Colon (tissue), 2 donors: ENCODE measurements at regions not wholly inside any gene's neighbourhood (a gene's known extent, or its start where the extent isn't known, plus 50 kb on each side); places are given as distances from the start of the nearest gene placed in this dataset.

ENCODE experiments used
- FAIRE-seq: peaks from 2 replicates; lab custom pipeline; 2012; peaks lifted over from hg19 to GRCh38; lab: Jason Lieb, UNC
- donor health status: control.
- donor health status: control.

DNA sequence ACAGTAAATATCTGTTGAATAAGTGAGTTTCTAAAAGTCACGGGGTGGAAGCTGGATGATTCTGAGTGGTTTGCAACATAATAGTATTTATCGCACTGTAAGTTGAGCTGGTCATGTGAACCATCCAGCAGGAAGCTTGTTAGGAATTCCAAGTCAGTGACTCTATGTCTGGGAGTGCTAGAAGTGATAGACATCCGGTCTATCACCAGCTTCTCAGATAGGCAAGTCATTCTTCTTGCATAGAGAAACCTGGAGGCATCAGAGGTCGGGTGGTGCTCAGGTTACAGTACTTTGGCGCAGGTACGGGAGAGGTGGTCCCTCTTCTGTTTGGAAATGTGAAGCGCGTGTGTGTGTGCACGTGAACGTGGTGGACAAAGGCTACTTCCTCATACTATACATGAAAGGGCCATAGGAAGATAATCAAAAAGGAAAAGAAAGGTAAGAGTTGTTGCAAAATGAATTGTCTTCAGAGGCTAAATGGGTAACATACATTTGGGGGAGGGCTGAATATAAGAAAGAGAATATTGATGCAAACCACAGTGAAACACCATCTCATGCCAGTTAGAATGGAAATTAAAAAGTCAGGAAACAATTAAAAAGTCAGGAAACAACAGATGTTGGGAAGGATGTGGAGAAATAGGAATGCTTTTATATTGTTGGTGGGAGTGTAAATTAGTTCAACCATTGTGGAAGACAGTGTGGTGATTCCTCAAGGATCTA, 299.3 kb upstream of the ZFP64 start:
- FAIRE-seq, result no peak

DNA sequence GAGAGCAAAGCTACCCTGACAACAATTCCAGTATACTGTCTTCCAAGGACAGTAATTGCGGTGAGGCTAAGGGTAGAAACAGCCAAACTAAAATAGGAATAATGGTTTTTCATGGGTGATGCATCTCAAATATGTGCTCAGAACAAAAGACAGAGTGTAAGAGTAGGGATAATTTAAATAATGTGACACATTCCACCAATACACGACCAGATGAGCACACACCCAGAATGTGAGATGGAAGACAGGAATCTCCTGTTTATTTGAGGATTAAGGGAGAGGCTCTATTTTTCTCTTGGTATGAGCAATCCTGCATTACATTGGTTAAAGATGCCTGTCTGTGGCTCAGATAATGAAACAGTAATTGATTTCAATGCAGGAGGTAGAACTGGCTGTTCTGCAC, 292.9 kb upstream of the ZFP64 start:
- FAIRE-seq, result no peak

- no peak for FAIRE-seq
These were observed 291.8 kb upstream of the ZFP64 start for GRCh38 chr20:52483382-52483781.

DNA sequence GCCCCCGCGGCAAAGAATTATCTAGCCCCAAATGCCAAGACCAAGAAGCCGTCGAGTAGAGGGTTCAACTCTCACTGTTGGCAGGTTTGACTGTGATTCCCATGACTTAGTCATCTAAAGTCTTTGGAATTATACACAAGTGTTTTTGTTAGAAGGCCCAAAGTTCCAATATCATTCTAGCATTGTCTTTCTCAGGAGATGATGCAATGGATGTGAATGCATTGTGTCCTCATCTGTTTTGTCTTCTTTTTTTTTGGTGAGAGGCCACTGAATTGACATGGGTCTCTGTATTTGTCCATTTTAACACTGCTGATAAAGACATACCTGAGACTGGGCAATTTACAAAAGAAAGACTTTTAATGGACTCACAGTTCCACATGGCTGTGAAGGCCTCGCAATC, 290.5 kb upstream of the ZFP64 start:
- FAIRE-seq, result no peak

DNA sequence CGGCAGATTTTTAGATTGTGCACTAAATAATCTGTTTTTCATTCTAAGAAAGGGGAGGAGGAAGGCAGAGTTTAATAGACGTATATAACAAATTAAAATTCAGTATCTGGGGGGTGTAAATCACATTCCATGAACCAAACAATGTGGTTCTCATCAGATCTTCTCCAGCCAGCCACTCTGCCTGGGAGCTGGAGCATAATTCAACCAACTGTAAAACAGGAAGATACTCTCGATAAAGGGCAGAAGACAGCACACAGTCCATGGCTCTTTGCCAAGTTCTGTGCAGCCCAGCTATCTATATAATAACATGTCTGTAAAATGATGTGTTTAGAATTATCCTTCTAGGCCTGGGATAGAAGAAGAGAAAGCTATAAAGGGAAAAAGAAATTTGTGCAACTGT, 289.9 kb upstream of the ZFP64 start:
- FAIRE-seq, result no peak

DNA sequence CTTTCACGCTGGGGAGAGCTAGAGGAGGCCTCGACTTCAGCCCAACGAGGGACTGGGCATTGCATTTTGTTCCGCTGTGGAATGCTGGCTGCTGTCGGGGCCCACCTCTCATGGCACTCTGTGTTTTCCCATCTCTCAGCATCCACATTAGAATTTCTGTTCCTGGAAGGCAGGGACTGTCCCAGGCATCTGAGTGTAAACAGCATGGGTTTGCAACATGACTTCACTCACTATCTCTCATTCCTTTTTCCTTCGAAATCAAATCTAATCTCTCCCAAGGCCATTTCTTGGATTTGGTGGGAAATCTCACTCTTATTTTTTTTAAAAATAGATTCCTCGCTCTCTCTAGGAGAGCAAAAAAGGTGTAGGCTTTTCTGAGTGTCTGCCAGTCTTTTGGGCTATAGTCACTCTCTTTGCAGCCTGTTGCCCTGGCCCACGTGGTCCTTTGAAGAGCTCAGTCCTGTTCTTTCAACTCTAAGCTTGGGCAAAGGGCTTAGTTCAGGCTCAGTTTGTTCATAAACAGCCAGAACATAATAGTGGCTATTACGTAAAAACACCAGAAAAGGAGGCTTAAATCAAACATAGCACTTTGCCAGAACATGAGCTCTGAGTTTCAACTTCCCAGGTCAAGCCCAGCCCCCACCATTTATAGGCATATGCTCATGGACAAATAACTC, 284.6 kb upstream of the ZFP64 start:
- FAIRE-seq, result no peak

GRCh38 chr20:52473186-52473585, 281.6 kb upstream of the ZFP64 start:
- FAIRE-seq, result no peak

DNA sequence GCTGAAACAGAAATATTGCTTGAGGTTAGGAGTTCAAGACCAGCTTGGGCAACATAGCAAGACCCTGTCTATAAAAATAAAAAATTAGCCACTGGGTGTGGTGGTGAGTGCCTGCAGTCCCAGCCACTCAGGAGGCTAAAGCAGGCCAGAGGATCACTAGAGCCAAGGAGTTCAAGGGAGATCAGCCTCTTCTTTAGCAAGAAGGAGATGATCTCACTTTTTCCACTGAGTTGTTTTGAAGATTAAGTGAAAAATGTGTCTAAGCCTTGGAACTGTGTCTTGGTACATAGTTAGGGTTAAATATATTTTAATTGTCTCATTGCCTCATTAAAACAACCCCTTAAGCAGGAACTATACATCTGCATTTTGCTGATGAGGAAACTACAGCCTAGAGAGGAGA, 279.0 kb upstream of the ZFP64 start:
- no peak for FAIRE-seq

GRCh38 chr20:52469128-52469527, 277.5 kb upstream of the ZFP64 start:
- FAIRE-seq, result no peak

DNA sequence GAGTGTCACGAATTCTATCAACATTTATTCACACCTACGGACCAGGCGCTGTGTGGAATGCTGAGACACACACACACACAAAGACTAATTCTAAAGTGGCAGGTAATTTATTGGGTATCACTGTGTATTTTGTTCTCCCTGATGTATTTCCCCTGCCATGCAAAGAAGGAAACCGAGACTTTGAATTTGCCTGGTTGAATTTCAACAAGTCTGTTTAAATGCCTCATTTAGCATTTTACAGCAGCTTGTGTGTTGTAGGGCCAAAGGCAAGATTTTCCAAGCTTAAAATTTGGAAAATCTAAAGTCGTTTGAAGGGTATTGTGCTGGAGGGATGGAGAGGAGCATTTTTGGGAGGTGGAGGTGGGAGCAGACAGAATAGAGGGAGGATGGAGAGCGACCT, 274.4 kb upstream of the ZFP64 start:
- no peak for FAIRE-seq

- FAIRE-seq, result no peak
These were observed 270.0 kb upstream of the ZFP64 start for GRCh38 chr20:52461582-52461981.

DNA sequence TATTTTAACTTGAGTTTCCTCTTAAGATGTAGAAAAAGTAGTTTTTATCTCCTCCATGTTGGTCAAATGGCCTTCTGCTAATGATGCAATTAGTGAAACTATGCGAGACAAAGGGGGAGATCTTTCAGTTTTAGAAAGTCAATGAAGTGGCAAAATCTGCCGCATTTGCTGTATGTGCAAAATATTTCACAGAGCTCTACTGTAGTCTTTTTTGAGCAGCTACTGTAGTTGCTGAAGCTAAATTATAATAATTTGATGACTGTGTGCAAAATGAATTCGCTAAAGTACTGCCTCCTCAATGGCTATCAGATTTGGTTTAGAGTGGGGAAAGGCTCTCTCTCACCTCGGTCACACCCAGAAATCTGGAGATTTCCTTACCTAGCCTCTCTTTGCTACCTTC, 267.6 kb upstream of the ZFP64 start:
- FAIRE-seq, result no peak

GRCh38 chr20:52457826-52458225, 266.2 kb upstream of the ZFP64 start:
- no peak for FAIRE-seq

- FAIRE-seq, result no peak
These were observed 263.1 kb upstream of the ZFP64 start for GRCh38 chr20:52454660-52455059.

DNA sequence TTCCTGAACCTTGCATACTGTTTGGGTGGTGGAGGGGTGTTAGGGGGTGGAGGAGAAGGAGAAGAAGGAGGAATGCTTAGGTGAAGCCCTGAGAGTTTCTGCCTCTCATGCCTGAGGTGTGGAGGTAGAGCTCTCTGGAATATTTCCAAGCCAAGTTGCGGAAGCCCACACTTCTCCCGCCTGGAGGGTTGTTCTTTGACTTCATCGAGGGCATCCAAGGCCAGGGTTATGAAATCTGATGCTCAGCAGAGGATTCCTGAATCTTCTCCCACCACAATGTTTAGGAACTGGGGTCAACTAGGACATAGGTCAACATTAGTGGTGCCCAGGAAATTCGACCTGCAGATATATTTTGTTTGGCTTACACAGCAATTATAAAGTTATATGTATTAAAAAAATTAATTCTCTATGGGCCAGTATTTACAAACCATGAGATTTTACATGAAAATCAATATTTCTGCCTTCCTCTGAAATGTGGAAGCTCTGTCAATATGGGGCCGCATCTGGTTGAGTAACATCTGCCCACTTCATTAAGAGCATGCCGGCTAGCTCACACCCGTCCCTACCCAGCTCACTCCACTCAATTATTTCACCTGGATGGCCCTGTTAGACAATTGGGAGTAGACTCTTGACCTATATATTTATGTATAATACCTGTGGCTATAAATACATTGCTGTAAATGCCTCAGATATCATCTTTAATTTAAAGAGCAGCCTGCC, 257.1 kb upstream of the ZFP64 start:
- no peak for FAIRE-seq

DNA sequence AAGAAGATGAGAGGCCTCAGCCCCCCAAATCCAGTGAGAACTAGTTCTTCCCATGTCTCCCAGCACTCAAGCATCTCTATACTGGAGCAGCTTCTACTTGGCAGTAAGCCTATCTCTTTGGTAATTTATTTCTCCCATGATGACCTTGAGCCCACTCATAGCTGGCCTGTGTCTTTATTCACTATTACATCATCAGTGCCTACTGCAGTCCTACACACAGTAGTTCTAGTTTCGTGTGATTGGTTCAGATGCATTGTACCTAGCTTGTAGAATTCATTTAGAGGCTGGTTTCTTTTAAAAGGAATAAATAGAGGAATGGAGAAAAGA, 255.6 kb upstream of the ZFP64 start:
- no peak for FAIRE-seq

GRCh38 chr20:52446421-52447224, 255.0 kb upstream of the ZFP64 start:
- no peak for FAIRE-seq

DNA sequence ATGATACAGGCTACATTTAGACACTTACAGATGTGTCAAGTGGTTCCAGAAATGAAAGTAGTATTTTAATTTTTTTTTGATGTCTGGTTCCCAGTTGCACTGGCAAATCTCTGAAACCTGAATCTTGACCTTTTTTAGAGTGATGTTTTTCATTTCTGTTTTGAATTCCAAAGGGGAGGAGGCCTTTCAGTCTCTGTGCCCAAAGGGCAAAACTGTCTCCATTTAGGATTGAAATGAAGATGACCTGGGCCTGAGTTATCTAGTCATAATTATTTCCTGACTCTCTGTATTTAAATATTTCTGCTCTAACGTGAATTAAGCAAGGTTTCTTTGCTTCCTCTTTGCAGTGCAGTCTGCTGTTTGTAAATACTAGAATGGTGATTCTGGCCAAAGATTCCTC, 252.9 kb upstream of the ZFP64 start:
- no peak for FAIRE-seq

GRCh38 chr20:52443874-52444273, 252.3 kb upstream of the ZFP64 start:
- no peak for FAIRE-seq

GRCh38 chr20:52441710-52442109, 250.1 kb upstream of the ZFP64 start:
- FAIRE-seq, result no peak

DNA sequence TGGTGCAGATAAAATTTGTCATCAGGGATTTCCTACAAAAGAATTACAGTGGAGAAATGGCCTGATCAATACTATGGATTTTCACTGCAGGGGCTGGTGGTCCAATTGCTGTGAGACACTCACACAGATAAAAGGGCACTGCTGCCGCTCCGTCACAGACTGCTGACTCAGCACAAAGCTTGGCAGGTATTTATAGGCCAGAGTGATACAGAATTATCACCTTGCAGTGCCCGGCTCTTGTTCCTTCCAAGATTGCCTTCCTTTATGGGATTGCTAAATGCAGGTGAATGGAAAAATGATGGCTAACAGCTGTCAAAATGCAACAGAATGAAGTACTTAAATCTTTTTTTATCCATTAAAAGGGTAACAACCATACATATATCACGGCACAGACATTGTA, 247.8 kb upstream of the ZFP64 start:
- no peak for FAIRE-seq

- no peak for FAIRE-seq
These were observed 246.9 kb upstream of the ZFP64 start for GRCh38 chr20:52438326-52438963.
